ENCODE measurements at regions not wholly inside any gene's neighbourhood (a gene's known extent, or its start where the extent isn't known, plus 50 kb on each side); places are given as distances from the start of the nearest gene placed in this dataset.
"Not testable (repeated sequence)": the region's sequence is repeated elsewhere in the genome, so short reads cannot be mapped to it uniquely, and the experiment has no call there.

DNA sequence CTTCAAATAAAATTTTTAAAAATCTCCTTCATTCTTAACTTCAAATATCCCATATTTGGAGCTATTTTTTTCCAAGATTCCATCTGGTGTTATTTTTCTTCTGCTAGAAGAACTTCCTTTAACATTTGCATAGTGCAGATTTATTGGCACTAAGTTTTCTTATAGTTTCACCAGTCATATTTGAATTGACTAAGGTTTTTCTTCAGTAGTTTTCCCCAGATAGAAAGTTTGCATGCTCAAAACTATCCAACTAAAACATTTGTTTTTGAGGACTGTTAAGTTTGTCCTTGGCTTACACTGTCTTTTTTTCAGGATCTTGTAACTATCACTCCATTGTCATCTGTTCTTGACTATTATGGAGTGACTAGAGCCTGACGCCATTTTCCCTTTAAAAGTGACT, 606.7 kb downstream of the TAF11L14 start:
- DNase-seq (ENCODE audit: low spot score) = no peak

DNA sequence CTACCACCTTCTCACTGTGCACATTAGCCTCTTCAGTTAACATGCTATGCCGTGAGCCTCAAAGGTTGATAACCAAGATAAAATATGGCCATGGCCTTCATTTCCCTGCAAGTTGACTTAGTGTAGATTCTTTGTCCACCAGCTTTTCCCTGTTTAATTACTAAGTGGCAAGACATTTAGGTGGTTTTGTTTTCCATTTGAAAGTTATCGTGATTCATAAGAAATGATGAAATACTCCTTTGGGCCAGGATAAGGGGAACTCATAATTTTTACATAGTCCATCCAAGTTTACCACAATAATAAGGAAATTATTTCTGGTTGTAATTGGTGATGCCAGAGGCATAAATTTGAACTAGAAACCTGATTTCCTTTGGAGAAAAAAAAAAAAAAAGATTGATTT, 609.6 kb downstream of the TAF11L14 start:
- DNase-seq (ENCODE audit: low spot score) = no peak

GRCh38 chr5:18244309-18244708, 610.0 kb downstream of the TAF11L14 start:
- no peak for DNase-seq (ENCODE audit: low spot score)

DNA sequence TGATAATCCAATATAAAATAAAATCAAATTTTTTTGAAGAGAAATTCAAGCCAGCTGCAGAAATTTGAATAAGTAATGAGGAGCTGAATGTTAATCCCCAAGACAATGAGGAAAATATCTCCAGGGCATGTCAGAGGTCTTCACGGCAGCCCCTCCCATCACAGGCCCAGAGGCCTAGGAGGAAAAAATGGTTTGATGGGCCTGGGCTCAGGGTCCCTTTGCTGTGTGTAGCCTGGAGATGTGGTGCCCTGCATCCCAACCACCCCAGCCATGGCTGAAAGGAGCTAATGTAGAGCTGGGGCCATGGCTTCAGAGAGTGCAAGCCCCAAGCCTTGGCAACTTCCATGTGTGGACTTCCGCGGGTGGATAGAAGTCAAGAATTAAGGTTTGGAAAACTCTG, 618.3 kb downstream of the TAF11L14 start:
- no peak for DNase-seq (ENCODE audit: low spot score)

DNA sequence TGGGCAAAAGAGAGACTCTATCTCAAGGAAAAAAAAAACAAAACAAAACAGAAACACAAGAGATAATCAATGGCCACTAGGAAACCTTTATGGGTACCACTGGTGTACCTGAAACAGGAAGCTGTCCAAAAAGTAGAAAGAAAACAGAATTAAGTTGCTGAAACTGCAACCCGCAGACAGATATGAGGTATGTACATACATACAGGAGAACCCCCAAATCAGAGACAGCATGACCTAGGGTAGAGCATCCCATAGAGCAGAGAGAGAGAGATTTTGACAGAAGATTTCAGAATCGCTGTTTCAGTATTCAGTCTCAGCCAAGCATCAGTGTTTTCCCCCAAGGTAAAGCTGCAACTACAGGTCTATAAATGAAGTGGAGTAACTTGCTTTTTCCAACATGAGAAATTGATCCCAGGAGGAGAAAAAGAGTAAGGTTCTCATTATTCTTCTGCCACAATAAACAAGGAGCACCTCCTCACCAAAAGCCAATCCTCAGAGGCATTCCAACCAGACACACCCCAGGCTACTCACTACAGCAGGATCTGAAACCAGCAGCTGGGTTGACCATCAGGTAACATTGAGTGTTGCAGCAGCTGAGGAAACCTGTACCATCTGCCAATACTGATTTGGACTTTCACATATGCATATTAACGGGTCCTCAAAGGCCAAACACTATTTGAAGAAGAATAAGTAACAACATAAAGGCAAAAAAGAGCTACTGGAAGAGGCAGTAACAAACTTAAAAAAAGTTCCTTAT, 630.0 kb downstream of the TAF11L14 start:
- DNase-seq (ENCODE audit: low spot score) = no peak

DNA sequence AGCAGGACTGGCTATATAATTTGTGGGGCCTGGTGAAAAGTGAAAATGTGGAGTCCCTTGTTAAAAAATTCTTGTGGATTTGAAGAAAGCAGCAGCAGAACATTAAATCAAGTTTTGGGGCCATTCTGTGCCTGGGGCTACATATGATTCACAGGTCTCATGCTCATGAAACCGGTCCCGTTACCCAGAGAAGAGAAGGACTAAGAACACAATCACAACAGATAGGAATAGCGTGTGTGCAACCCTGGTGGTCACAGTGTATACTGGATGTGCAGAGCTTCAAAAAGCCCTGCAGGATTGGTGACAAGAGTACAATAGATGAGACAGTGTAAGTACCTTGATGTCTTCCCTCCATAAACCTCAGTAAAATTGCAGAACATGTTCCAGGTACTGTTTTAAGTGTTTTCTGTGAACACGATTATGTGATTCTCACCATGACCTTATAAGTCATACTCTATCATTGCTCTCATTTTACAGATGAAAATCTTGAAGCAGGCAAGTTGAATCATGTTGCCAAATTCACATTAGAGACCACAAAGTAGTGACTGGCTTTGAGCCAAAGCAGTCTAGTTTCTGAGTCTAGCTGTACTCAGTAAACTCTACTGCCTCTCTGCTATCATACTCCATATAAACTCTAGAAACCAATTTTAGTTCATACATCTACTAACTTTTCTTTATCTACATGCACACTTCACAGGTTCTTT, 636.5 kb downstream of the TAF11L14 start:
- no peak for DNase-seq (ENCODE audit: low spot score)

DNA sequence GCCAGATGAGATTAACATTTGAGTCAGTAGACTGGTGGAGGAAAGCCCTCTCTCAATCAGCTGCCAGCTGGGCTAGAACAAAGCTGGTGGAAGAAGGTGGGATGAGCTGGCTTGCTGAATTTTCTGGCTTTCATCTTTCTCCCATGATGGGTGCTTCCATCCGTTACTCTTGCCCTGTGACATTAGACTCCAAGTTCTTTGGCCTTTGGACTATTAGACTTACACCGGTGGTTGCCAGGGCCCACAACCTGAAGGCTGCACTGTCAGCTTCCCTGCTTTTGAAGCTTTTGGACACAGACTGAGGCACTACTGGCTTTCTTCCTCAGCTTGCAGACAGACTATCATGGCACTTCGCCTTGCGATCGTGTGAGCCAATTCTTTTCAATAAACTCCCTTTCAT, 642.7 kb downstream of the TAF11L14 start:
- no peak for DNase-seq (ENCODE audit: low spot score)

- peak; percentile 52 for DNase-seq (ENCODE audit: low spot score)
Measured at GRCh38 chr5:18281947-18282581, 647.8 kb downstream of the TAF11L14 start.

GRCh38 chr5:18285257-18285656, 651.0 kb downstream of the TAF11L14 start:
- DNase-seq (ENCODE audit: low spot score) = no peak

GRCh38 chr5:18292146-18292545, 657.9 kb downstream of the TAF11L14 start:
- DNase-seq (ENCODE audit: low spot score) = no peak

- not testable (repeated sequence) for DNase-seq (ENCODE audit: low spot score)
Measured at GRCh38 chr5:18295696-18296095, 661.4 kb downstream of the TAF11L14 start.

GRCh38 chr5:18299166-18299565, 664.9 kb downstream of the TAF11L14 start:
- DNase-seq (ENCODE audit: low spot score) = no peak

- peak; percentile 44 for DNase-seq (ENCODE audit: low spot score)
Measured at GRCh38 chr5:18305288-18305924, 671.1 kb downstream of the TAF11L14 start.

GRCh38 chr5:18311266-18311665, 677.0 kb downstream of the TAF11L14 start:
- no peak for DNase-seq (ENCODE audit: low spot score)

DNA sequence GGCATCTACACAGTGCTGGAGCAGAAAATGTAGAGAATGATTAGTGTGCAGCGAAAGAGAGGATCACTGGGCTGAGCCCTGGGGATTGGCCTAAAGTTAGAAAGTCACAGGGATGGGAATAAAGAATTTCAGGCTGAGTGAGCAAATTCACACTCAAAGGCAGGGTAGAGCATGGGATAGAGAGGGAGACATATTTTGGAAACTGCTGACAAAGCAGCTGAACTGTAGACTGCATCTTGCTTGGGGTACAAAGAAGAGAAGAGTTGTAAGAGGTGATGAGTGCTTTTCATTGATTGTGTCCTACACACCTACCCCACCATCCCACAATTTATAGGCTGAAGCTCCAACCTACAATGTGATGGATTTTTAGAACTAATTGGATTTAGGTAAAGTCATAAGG, 677.8 kb downstream of the TAF11L14 start:
- no peak for DNase-seq (ENCODE audit: low spot score)

DNA sequence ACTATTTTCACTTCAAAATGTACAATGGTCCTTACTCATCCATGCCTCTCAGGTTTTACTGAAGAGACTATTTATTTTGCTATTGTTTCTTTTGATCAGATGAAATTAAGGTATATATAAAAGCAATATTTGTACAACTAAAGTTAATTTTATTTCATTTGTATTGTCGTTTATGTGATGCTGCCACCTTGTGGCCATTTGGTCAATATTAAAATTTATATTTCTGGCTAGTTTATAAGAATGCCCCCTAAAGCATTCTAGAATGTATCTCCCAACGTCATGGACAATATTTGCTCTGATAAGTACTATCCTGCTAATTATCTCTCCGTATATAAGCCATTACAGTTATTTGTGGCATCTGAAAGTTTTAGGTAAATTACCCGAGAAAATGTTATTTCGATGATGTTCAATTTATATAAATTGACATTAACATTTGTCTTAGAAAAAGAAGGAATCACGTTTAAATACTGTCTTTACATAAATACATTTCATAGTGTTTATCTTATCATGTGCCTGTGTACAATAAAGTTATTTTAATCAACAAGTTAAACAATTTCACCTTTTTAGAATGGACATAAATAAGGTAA, 680.0 kb downstream of the TAF11L14 start:
- DNase-seq (ENCODE audit: low spot score) = peak; percentile 18

DNA sequence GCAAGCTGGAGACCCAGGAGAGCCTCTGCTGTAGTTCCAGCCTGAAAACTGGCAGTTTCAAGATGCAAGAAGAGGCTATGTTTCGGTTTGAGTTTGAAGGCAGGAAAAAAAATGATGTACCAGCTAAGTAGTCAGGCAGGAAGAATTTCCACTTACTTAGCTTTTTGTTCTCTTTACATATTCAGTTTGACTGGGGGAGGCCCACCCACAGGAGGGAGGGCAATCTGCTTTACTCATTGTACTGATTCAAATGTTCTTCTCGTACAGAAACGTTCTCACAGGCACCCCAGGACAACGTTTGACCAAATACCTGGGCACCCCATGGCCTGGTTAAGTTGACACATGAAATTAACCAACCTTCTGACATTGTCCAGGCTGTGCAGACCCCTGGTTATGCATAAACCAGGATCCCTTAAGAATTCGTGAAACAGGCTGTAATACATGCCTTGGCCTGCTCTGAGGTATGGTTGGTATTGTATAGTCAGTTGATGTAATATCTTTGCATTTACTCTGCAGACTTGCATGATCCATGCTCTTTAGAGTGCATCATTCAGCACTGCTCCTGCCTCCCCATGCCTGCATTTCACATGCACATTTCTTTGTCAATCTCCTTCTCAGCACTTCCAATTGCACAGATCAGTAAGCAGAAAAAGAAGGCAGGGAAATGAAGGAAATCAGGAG, 687.1 kb downstream of the TAF11L14 start:
- no peak for DNase-seq (ENCODE audit: low spot score)

GRCh38 chr5:18323891-18324290, 689.6 kb downstream of the TAF11L14 start:
- no peak for DNase-seq (ENCODE audit: low spot score)

- no peak for DNase-seq (ENCODE audit: low spot score)
Measured at GRCh38 chr5:18325431-18325830, 691.2 kb downstream of the TAF11L14 start.

DNA sequence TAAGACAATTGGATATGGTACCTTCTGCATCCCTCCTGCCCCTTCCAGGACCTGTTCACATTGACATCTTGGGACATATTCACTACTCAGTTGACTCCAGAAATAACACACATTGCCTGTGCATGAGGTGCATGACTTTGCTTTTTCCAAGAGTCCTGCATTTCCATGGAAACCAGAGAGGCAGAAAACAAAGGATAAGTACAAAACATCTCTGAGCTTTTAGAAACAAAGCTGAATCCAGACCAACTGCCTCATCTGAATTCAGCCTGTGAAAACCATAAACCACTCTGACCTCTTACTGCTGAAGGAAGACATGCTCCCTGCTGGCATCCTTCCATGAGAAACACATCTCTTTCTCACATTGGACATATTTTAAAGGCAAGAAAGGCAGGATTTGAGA, 695.1 kb downstream of the TAF11L14 start:
- DNase-seq (ENCODE audit: low spot score) = peak; percentile 40

- no peak for DNase-seq (ENCODE audit: low spot score)
Measured at GRCh38 chr5:18333841-18334240, 699.6 kb downstream of the TAF11L14 start.

DNA sequence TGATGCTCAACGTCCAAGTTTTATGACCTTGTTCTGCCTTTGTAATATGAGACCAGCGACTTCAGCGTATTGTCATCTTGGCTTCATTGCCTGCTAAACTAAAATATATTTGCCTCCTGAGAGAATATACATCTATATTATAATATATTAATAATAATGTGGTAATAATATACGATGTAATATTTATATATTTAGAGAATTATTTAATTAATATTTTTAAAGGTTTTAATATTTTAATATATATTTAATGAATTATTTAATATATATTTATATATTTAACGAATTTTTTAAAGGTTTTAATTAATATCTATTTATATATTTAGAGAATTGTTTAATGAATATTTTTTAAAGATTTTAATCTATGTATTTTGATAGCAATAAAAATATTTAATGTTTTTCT, 700.7 kb downstream of the TAF11L14 start:
- DNase-seq (ENCODE audit: low spot score) = no peak
